ENCODE measurements at regions not wholly inside any gene's neighbourhood (a gene's known extent, or its start where the extent isn't known, plus 50 kb on each side); places are given as distances from the start of the nearest gene placed in this dataset.

DNA sequence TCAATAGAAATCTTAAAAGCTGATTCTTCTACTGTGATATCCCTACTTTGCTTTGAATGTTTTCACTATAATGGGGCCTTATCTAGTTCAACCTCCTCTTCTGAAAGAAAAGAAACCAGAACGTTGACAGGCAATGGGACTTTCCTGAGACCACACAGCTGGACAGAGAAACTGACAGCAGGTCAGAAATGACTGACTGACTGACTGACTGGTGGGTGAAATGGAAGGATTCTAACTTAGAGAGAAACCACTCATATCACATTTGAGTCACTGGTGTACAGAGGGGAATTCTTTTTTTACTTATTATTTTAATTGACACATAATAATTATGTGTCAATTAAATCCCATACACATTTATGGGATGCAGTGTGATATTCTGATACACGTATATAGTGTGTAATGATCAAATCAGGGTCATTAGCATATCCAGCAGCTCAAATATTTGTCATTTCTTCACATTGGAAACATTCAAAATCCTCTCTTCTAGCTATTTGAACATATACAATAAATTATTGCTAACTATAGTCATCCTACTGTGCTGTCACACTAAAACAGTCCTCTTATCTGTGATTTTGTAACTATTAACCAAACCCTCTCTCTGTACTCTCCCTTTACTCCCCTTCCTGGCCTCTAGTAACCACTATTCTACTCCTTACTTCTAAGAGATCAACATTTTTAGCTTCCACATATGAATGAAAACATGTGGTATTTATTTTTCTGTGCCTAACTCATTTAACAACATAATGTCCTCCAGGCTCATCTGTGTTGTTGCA is 64.8 kb upstream of the NRSN1 start:
- DNase-seq (ENCODE audit: low read depth, low spot score): no peak
- Mint-ChIP-seq H3K36me3 (ENCODE audit: low read depth) (no peaks in the 10 kb centered on the region), H3K27me3 (ENCODE audit: low read depth) (no peaks in the 10 kb centered on the region), H3K4me3 (no peak overlapping the region), H3K9me3 (peaks cover 5% of the 10 kb centered on the region), H3K27ac (ENCODE audit: unreplicated experiment) (no peak overlapping the region), H3K4me1 (no peaks in the 10 kb centered on the region)
- TF ChIP-seq CTCF (conservative IDR thresholded peaks at IDR 0.05): no peak

GRCh38 chr6:24064106-24064505 is 61.9 kb upstream of the NRSN1 start:
- H3K27ac Mint-ChIP-seq (ENCODE audit: unreplicated experiment): no peak overlapping the region
- H3K27me3 Mint-ChIP-seq (ENCODE audit: low read depth): no peaks in the 10 kb centered on the region
- no peak overlapping the region for H3K4me3 Mint-ChIP-seq
- no peaks in the 10 kb centered on the region for H3K36me3 Mint-ChIP-seq (ENCODE audit: low read depth)
- no peak for DNase-seq (ENCODE audit: low read depth, low spot score)
- peak; percentile 70 for TF ChIP-seq CTCF (conservative IDR thresholded peaks at IDR 0.05)
- H3K4me1 Mint-ChIP-seq: no peaks in the 10 kb centered on the region
- peaks cover 3% of the 10 kb centered on the region for H3K9me3 Mint-ChIP-seq

DNA sequence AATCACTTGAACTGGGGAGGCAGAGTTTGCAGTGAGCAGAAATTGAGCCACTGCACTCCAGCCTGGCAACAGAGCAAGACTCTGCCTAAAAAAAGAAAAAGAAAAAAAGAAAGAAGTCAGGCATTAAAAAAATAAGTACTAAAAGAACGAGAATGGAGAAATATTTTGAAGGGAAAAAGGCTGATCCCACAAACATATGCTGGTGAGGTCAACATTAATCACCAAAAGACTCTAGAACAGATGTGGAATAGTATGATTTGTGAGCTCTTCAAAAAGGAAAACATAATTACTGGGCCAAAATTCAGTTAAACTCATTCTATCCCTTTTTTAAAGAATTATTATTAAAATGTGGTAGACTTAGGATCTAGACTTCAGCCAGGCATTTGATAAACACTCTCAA is 61.2 kb upstream of the NRSN1 start:
- H3K4me1 Mint-ChIP-seq: no peaks in the 10 kb centered on the region

GRCh38 chr6:24069526-24069925 is 56.5 kb upstream of the NRSN1 start:
- Mint-ChIP-seq H3K4me3 (no peak overlapping the region), H3K36me3 (ENCODE audit: low read depth) (no peaks in the 10 kb centered on the region), H3K4me1 (no peaks in the 10 kb centered on the region), H3K27me3 (ENCODE audit: low read depth) (peaks cover 2% of the 10 kb centered on the region), H3K9me3 (peaks cover 7% of the 10 kb centered on the region), H3K27ac (ENCODE audit: unreplicated experiment) (no peak overlapping the region)
- TF ChIP-seq CTCF (conservative IDR thresholded peaks at IDR 0.05): no peak
- DNase-seq (ENCODE audit: low read depth, low spot score): no peak

More for the DNA sequence above, 61.2 kb upstream of the NRSN1 start:
- Mint-ChIP-seq H3K36me3 (ENCODE audit: low read depth) (no peaks in the 10 kb centered on the region), H3K9me3 (peaks cover 3% of the 10 kb centered on the region), H3K4me3 (no peak overlapping the region), H3K27ac (ENCODE audit: unreplicated experiment) (no peak overlapping the region), H3K27me3 (ENCODE audit: low read depth) (no peaks in the 10 kb centered on the region)
- DNase-seq (ENCODE audit: low read depth, low spot score): no peak
- no peak for TF ChIP-seq CTCF (conservative IDR thresholded peaks at IDR 0.05)

DNA sequence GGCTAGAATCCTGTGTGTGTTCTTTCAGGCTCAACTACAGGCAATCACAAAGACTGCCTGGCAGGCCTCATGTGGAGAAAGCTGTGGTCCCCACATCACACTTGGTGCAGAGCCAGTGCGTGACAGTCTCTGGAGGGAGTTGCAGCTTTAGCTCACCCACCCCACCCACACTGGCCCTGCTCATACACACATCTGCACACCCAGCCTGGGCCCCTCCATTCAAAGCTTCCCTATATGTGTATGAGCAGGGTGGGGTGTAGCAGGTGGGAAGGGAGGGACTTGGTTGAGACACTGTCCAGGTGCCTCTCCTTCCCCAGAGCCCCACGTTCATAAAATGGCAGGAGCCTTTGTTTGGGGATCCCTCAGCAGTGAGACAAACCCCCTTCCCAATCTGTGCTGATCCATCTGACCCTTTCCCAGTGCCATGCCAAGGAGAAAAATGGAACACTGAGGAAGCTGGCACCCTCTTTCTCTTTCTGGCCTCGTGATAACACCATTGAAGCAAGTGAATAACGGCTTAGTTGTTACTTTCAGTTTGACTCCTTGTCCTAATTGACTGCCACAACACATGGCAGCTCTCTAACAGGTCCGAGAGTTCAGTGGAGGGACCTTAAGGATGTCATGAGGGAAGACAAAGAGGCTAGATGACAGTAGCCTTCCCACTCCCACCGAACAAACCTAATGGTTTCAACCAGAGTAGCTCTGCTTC is 53.8 kb upstream of the NRSN1 start:
- DNase-seq (ENCODE audit: low read depth, low spot score): no peak
- TF ChIP-seq CTCF (conservative IDR thresholded peaks at IDR 0.05): no peak
- peaks cover 2% of the 10 kb centered on the region for H3K27me3 Mint-ChIP-seq (ENCODE audit: low read depth)
- H3K4me3 Mint-ChIP-seq: no peak overlapping the region
- peaks cover 3% of the 10 kb centered on the region for H3K9me3 Mint-ChIP-seq
- H3K36me3 Mint-ChIP-seq (ENCODE audit: low read depth): no peaks in the 10 kb centered on the region
- H3K27ac Mint-ChIP-seq (ENCODE audit: unreplicated experiment): no peak overlapping the region
- no peaks in the 10 kb centered on the region for H3K4me1 Mint-ChIP-seq
